WTC11 (cell line): ENCODE measurements at regions not wholly inside any gene's neighbourhood (a gene's known extent, or its start where the extent isn't known, plus 50 kb on each side); places are given as distances from the start of the nearest gene placed in this dataset.

ENCODE experiments used
- CTCF ChIP-seq: fragments of 200-600 bp; IDR thresholded peaks from 2 replicates; pipeline ENCODE4 v1.8.0; 2022; ENCODE audit warnings: antibody characterized with exemption
- FOXP1 ChIP-seq: sonication (generic); formaldehyde crosslinking; IDR thresholded peaks from 2 replicates; pipeline ENCODE4 v1.8.0; 2022; ENCODE audit warnings: missing genetic modification reagents, mild to moderate bottlenecking, moderate library complexity, borderline replicate concordance

GRCh38 chr7:17227766-17228490 is 70.5 kb upstream of the AHR start:
- TF ChIP-seq CTCF: no peak
- TF ChIP-seq FOXP1 (CRISPR knock-in tag): no peak
